ENCODE measurements at regions not wholly inside any gene's neighbourhood (a gene's known extent, or its start where the extent isn't known, plus 50 kb on each side); places are given as distances from the start of the nearest gene placed in this dataset.

DNA sequence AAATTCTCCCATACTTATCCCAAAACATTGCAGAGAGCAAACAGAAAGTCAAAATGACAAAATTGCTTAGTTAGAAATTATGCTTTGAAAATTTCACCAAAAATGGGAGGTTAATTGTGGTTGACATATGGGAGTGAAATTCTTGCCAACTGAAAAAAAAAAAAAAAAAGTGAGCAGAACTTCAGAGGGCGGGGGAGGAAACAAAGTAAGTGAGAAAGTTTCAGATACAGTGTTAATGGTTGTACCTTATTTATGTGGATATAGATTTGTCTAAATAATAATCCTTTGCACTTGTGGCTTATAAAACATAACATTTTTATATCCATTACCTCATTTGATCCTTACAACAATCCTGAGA, 91.5 kb upstream of the RAP2B start (continued):
- no peak for TF ChIP-seq RAD21 (IDR thresholded peaks at IDR 0.05; ENCODE audit: low read depth)
- TF ChIP-seq EZH2 (IDR thresholded peaks at IDR 0.05), result no peak
- no peak for TF ChIP-seq CBX3 (IDR thresholded peaks at IDR 0.05; ENCODE audit: low read depth)
- TF ChIP-seq FOSL1 (IDR thresholded peaks at IDR 0.05; ENCODE audit: low read depth), result no peak
- TF ChIP-seq EGR1 (IDR thresholded peaks at IDR 0.05; ENCODE audit: low read depth), result no peak

DNA sequence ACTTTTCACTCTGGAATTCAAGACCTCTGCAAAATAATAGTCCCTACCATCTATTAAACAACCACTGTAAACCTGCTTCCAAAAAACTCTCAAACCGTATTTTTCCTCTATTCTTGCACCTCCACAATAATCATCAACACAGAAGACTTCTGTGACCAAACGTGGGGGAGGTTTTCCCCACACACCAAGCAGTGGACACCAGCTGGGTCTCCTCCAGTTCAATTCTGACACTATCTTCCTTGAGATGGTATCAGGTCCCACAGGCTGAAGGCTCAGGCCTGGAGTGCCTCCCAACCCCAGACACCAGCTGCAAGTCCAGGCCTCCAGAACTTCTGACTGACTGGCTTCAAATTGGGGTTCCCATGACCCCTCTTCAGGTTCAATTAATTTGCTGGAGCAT, 89.6 kb upstream of the RAP2B start:
- intact Hi-C loops (cut with micrococcal nuclease), result no loop called here
- no peaks in the 10 kb centered on the region for H3K36me3 ChIP-seq (ENCODE audit: control insufficient read depth in 1 of 2, insufficient read depth in 2 of 2, low read length in 2 of 2)
- no peak overlapping the region for H2AFZ ChIP-seq (ENCODE audit: low read depth, low read length, poor library complexity, severe bottlenecking)
- H3K79me2 ChIP-seq (ENCODE audit: insufficient read depth, low read length), result no peaks in the 10 kb centered on the region
- ChIA-PET RAD21 (ENCODE audit: low non-redundant PET in 1 of 2, low total read pairs in 2 of 2, uncharacterized antibody in 2 of 2, unreplicated experiment in 2 of 2) (no interaction called here), POLR2A (no interaction called here), CTCF (no interaction called here)
- DNase-seq (ENCODE audit: low read depth, low spot score) (no peak), ATAC-seq (no peak)
- H4K20me1 ChIP-seq (ENCODE audit: insufficient read depth), result no peaks in the 10 kb centered on the region
- no peaks in the 10 kb centered on the region for H3K27me3 ChIP-seq (ENCODE audit: insufficient read depth, low read length)
- H3K4me1 ChIP-seq (ENCODE audit: control insufficient read depth in 1 of 2, insufficient read depth in 2 of 2, low read length in 2 of 2), result no peaks in the 10 kb centered on the region
- no peak overlapping the region for H3K4me3 ChIP-seq (replicated peaks in 1 of 2; ENCODE audit: low read depth in 1 of 2, low read length in 2 of 2)
- H3K9me3 ChIP-seq (ENCODE audit: control insufficient read depth in 1 of 2, insufficient read depth in 1 of 2, low read depth in 1 of 2, low read length in 2 of 2), result no peaks in the 10 kb centered on the region
- H3K9me2 ChIP-seq (ENCODE audit: insufficient read depth), result no peaks in the 10 kb centered on the region
- H3K27ac ChIP-seq (ENCODE audit: low read depth, low read length), result no peak overlapping the region
- no TSS peak for BruUV-seq (replicated peaks)
- no peak overlapping the region for H3K9ac ChIP-seq (ENCODE audit: low read length)
- TF ChIP-seq, protein P1, sequence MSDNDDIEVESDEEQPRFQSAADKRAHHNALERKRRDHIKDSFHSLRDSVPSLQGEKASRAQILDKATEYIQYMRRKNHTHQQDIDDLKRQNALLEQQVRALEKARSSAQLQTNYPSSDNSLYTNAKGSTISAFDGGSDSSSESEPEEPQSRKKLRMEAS (IDR thresholded peaks at IDR 0.05), result no peak
- no peak for TF ChIP-seq JUND (IDR thresholded peaks at IDR 0.05)
- TF ChIP-seq FOSL1 (IDR thresholded peaks at IDR 0.05; ENCODE audit: low read depth), result no peak
- TF ChIP-seq REST (IDR thresholded peaks at IDR 0.05; ENCODE audit: low read depth), result no peak
- no peak for TF ChIP-seq ZBTB33 (IDR thresholded peaks at IDR 0.05; ENCODE audit: extremely low read depth, insufficient replicate concordance, low read length)
- TF ChIP-seq POLR2A (IDR thresholded peaks at IDR 0.05; ENCODE audit: borderline replicate concordance, extremely low read depth, insufficient read depth, insufficient read length), result no peak
- H3K4me2 ChIP-seq (ENCODE audit: low read length), result no peak overlapping the region
